KMS-11 (cell line): ENCODE measurements at regions not wholly inside any gene's neighbourhood (a gene's known extent, or its start where the extent isn't known, plus 50 kb on each side); places are given as distances from the start of the nearest gene placed in this dataset.

Experiments used
- H2AFZ ChIP-seq: fragments of 200-600 bp; sonication (generic); 2 replicates; pipeline ENCODE4 v1.6.1; 2016; ENCODE audit warnings: antibody characterized with exemption, mixed run types, low read depth
- H3K27ac ChIP-seq: fragments of 200-600 bp; sonication (generic); 2 replicates; pipeline ENCODE4 v1.6.1; 2016; ENCODE audit warnings: mild to moderate bottlenecking, mixed run types
- H3K27me3 ChIP-seq: fragments of 200-600 bp; sonication (generic); 2 replicates; pipeline ENCODE4 v1.6.1; 2017; ENCODE audit warnings: mild to moderate bottlenecking, low read depth, mixed run types, moderate library complexity; ENCODE audit not compliant: insufficient read depth
- H3K36me3 ChIP-seq: fragments of 200-600 bp; sonication (generic); 2 replicates; pipeline ENCODE4 v1.6.1; 2017; ENCODE audit warnings: mild to moderate bottlenecking, mixed run types; ENCODE audit not compliant: insufficient read depth
- H3K4me1 ChIP-seq: fragments of 200-600 bp; sonication (generic); 2 replicates; pipeline ENCODE4 v1.6.1; 2016; ENCODE audit warnings: mild to moderate bottlenecking, low read depth, mixed run types; ENCODE audit not compliant: poor library complexity, severe bottlenecking
- H3K4me2 ChIP-seq: fragments of 200-600 bp; sonication (generic); 2 replicates; pipeline ENCODE4 v1.7.0; 2016; ENCODE audit warnings: mild to moderate bottlenecking, mixed run types
- H3K4me3 ChIP-seq: fragments of 200-600 bp; sonication (generic); IDR thresholded peaks from 2 replicates; pipeline ENCODE4 v1.6.1; 2017; ENCODE audit warnings: low read depth, low read length, mixed read lengths; ENCODE audit not compliant: insufficient read depth
- H3K79me2 ChIP-seq: fragments of 200-600 bp; sonication (generic); 2 replicates; pipeline ENCODE4 v1.6.1; 2016; ENCODE audit warnings: low read depth, mixed run types; ENCODE audit not compliant: insufficient read depth
- H3K9ac ChIP-seq: fragments of 200-600 bp; sonication (generic); 2 replicates; pipeline ENCODE4 v1.6.1; 2016; ENCODE audit warnings: mild to moderate bottlenecking, mixed run types
- H4K20me1 ChIP-seq: fragments of 200-600 bp; sonication (generic); 2 replicates; pipeline ENCODE4 v1.6.1; 2016; ENCODE audit warnings: mild to moderate bottlenecking, mixed run types; ENCODE audit not compliant: insufficient read depth
- TF ChIP-seq, protein P1 (sequence below): fragments of 200-600 bp; sonication (generic); conservative IDR thresholded peaks from 2 replicates; pipeline ENCODE4 v1.6.1; 2017; ENCODE audit warnings: low read depth, mild to moderate bottlenecking, antibody characterized with exemption, low read length, moderate library complexity, mixed read lengths

DNA sequence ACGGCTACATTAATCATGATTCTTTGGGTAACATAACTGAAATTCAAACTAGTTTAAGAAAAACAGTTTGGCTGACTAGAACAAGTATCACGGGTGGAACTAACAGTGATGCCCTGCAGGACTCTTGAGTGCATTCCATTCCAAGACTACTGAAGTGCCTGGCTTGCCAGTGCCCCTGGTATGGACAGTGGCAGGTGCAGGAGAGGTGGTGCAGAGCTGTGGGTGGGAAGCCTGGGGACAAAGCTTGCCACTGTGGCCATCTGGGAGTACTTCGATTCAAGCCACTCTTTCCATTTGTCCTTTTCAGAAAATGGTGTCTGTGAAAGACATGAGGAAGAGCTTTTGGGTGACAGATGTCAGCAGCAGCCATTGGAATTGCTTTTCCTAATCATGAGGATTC is 166.5 kb downstream of the RRAGC start:
- Histone ChIP-seq H3K4me1 (no peaks in the 10 kb centered on the region), H3K79me2 (no peaks in the 10 kb centered on the region), H3K4me2 (no peak overlapping the region), H3K9ac (no peak overlapping the region), H4K20me1 (no peaks in the 10 kb centered on the region), H3K27me3 (no peaks in the 10 kb centered on the region), H2AFZ (no peak overlapping the region), H3K36me3 (no peaks in the 10 kb centered on the region), H3K27ac (no peak overlapping the region), H3K4me3 (no peak overlapping the region)
- TF ChIP-seq, protein P1, sequence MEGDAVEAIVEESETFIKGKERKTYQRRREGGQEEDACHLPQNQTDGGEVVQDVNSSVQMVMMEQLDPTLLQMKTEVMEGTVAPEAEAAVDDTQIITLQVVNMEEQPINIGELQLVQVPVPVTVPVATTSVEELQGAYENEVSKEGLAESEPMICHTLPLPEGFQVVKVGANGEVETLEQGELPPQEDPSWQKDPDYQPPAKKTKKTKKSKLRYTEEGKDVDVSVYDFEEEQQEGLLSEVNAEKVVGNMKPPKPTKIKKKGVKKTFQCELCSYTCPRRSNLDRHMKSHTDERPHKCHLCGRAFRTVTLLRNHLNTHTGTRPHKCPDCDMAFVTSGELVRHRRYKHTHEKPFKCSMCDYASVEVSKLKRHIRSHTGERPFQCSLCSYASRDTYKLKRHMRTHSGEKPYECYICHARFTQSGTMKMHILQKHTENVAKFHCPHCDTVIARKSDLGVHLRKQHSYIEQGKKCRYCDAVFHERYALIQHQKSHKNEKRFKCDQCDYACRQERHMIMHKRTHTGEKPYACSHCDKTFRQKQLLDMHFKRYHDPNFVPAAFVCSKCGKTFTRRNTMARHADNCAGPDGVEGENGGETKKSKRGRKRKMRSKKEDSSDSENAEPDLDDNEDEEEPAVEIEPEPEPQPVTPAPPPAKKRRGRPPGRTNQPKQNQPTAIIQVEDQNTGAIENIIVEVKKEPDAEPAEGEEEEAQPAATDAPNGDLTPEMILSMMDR: no peak

DNA sequence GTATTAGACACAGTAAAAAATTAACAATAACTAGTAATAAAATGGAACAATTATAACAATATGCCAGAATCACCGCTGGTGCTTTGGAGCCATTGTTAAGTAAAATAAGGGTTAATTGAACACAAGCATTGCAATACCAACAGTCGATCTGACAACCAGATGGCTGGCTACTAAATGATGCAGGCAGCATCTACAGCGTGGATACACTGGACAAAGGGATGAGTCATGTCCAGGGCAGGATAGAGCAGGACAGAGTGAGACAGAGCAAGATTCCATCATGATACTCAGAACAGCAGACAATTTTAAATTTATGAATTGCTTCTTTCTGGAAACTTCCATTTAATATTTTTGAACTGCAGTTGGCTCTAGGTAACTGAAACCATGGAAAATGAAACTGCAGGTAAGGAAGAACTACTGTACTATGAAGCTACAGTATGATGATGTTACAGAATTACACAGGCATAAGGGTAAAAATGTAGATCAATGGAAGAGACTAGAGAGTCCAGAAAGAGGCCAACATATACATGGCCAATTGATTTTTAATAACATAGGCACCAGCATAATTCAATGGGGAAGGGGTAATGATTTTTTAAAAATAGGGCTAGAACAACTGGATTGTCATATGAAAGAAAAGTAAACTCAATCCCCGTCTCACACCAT is 168.7 kb downstream of the RRAGC start:
- Histone ChIP-seq H3K79me2 (no peaks in the 10 kb centered on the region), H3K36me3 (no peaks in the 10 kb centered on the region), H3K27ac (no peak overlapping the region), H3K9ac (no peak overlapping the region), H2AFZ (no peak overlapping the region), H4K20me1 (no peaks in the 10 kb centered on the region), H3K4me3 (no peak overlapping the region), H3K4me1 (no peaks in the 10 kb centered on the region), H3K4me2 (no peak overlapping the region), H3K27me3 (no peaks in the 10 kb centered on the region)
- TF ChIP-seq, protein P1: no peak

DNA sequence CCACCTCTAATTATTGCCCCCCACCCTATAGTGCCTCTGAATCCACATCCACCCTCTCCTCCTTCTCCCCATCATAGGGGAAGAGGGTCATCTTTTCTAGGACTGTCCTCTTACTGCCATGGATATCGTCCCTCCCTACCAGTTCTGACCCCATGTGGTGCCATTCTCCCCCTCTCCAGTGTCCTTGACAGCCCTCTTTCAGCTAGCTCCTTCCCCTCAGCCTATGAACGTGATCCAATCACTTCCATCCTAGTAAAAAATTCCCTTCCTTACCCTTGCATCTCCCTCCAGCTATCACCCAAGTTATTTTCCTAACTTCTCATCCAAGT is 172.7 kb downstream of the RRAGC start:
- no peak overlapping the region for H2AFZ ChIP-seq
- H3K4me3 ChIP-seq: no peak overlapping the region
- no peaks in the 10 kb centered on the region for H4K20me1 ChIP-seq
- TF ChIP-seq, protein P1: no peak
- H3K27ac ChIP-seq: no peak overlapping the region
- no peaks in the 10 kb centered on the region for H3K36me3 ChIP-seq
- no peak overlapping the region for H3K4me2 ChIP-seq
- H3K79me2 ChIP-seq: no peaks in the 10 kb centered on the region
- H3K4me1 ChIP-seq: no peaks in the 10 kb centered on the region
- H3K27me3 ChIP-seq: no peaks in the 10 kb centered on the region
- no peak overlapping the region for H3K9ac ChIP-seq

DNA sequence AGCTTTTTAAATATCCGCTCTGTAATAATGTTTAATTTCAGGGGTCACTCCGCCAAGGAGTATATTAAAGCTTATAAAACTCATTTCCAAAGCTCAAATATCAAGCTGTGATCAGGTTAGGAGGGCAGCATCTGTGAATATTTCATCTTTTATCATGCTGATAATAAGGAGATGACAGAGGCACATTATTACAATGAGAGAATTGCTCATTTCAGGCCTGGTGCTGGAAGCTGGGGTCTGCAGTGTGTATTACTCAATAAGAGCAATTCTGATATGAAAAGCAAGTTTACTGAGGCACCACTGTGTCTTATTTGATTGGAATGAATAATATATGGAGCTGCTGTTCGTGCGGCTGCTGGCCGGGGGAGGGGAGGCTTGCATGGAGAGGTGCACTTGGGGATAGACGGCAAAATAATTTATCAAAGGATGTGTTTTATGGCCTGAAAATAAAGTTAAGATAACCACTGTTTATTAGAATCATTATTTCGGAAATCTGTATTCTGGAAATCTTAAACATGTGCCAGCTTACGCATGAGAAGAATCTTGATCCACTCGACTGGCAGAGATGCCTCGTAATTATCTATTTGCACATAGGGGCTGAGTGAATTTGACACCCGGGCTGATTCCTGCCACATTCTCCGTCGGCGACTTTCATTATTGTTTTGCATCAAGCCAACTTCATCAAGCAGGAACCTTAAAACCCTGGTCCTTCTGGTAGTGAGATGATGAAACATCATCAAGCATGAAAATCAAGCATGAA is 173.2 kb downstream of the RRAGC start:
- no peak overlapping the region for H3K27ac ChIP-seq
- no peak overlapping the region for H3K9ac ChIP-seq
- H3K27me3 ChIP-seq: no peaks in the 10 kb centered on the region
- no peaks in the 10 kb centered on the region for H3K36me3 ChIP-seq
- H3K4me3 ChIP-seq: no peak overlapping the region
- H2AFZ ChIP-seq: no peak overlapping the region
- H4K20me1 ChIP-seq: no peaks in the 10 kb centered on the region
- TF ChIP-seq, protein P1: no peak
- no peaks in the 10 kb centered on the region for H3K79me2 ChIP-seq
- H3K4me2 ChIP-seq: no peak overlapping the region
- no peaks in the 10 kb centered on the region for H3K4me1 ChIP-seq
